Astrocyte (in vitro differentiated cells and primary cell): ENCODE measurements at regions not wholly inside any gene's neighbourhood (a gene's known extent, or its start where the extent isn't known, plus 50 kb on each side); places are given as distances from the start of the nearest gene placed in this dataset.

Experiments
- DNase-seq: peaks from one replicate; pipeline ENCODE4 v3.0.0-alpha.2; 2010; ENCODE audit warnings: low read depth
- FAIRE-seq: peaks from 2 replicates; lab custom pipeline; 2011; peaks lifted over from hg19 to GRCh38; lab: Jason Lieb, UNC
- H2AFZ ChIP-seq: 2 replicates; pipeline ENCODE4 v1.6.0; 2012; ENCODE audit warnings: low read depth, low read length, inconsistent platforms
- H3K27ac ChIP-seq: 2 replicates; pipeline ENCODE4 v1.5.1; 2011; ENCODE audit warnings: low read depth, low read length, inconsistent platforms
- H3K27me3 ChIP-seq: 2 replicates; pipeline ENCODE4 v1.6.0; 2011; ENCODE audit warnings: low read length, inconsistent platforms; ENCODE audit not compliant: insufficient read depth
- H3K36me3 ChIP-seq: 2 replicates; pipeline ENCODE4 v1.5.1; 2011; ENCODE audit warnings: low read length, inconsistent platforms; ENCODE audit not compliant: insufficient read depth
- H3K4me1 ChIP-seq: 2 replicates; pipeline ENCODE4 v1.5.1; 2011; ENCODE audit warnings: low read length, inconsistent platforms; ENCODE audit not compliant: insufficient read depth
- H3K4me2 ChIP-seq: 2 replicates; pipeline ENCODE4 v1.6.0; 2012; ENCODE audit warnings: low read length, inconsistent platforms
- H3K4me3 ChIP-seq: 2 replicates; pipeline ENCODE4 v1.5.1; 2011; ENCODE audit warnings: low read depth, mild to moderate bottlenecking, low read length, inconsistent platforms; ENCODE audit not compliant: insufficient read depth
- H3K79me2 ChIP-seq: 2 replicates; pipeline ENCODE4 v1.6.0; 2012; ENCODE audit warnings: mild to moderate bottlenecking, low read length, inconsistent platforms; ENCODE audit not compliant: insufficient read depth
- H3K9ac ChIP-seq: 2 replicates; pipeline ENCODE4 v1.6.0; 2012; ENCODE audit warnings: mild to moderate bottlenecking, low read length, inconsistent platforms
- H3K9me3 ChIP-seq: 2 replicates; pipeline ENCODE4 v1.5.1; 2012; ENCODE audit warnings: low read depth, mild to moderate bottlenecking, low read length, inconsistent platforms; ENCODE audit not compliant: insufficient read depth
- H4K20me1 ChIP-seq: 2 replicates; pipeline ENCODE4 v1.6.0; 2012; ENCODE audit warnings: low read length, inconsistent platforms; ENCODE audit not compliant: insufficient read depth
- H3K27ac Mint-ChIP-seq: one replicate; pipeline ENCODE4 v1.8.0; 2021; ENCODE audit warnings: mild to moderate bottlenecking, mixed read lengths; ENCODE audit not compliant: unreplicated experiment
- H3K27me3 Mint-ChIP-seq: one replicate; pipeline ENCODE4 v1.8.0; 2021; ENCODE audit warnings: low read depth, mixed read lengths; ENCODE audit not compliant: unreplicated experiment
- H3K36me3 Mint-ChIP-seq: one replicate; pipeline ENCODE4 v1.8.0; 2021; ENCODE audit warnings: low read depth, mixed read lengths; ENCODE audit not compliant: unreplicated experiment
- H3K4me1 Mint-ChIP-seq: one replicate; pipeline ENCODE4 v1.8.0; 2021; ENCODE audit warnings: low read depth, mixed read lengths; ENCODE audit not compliant: unreplicated experiment
- H3K4me3 Mint-ChIP-seq: one replicate; pipeline ENCODE4 v1.8.0; 2021; ENCODE audit warnings: mild to moderate bottlenecking, moderate library complexity, mixed read lengths; ENCODE audit not compliant: unreplicated experiment
- H3K9me3 Mint-ChIP-seq: one replicate; pipeline ENCODE4 v1.8.0; 2021; ENCODE audit warnings: mild to moderate bottlenecking, mixed read lengths; ENCODE audit not compliant: unreplicated experiment
- CTCF ChIP-seq: IDR thresholded peaks from 2 replicates; pipeline ENCODE4 v1.5.1; 2011; ENCODE audit warnings: low read depth, mild to moderate bottlenecking, inconsistent platforms, low read length, moderate library complexity; ENCODE audit not compliant: insufficient read depth
- EZH2 ChIP-seq: IDR thresholded peaks from 2 replicates; pipeline ENCODE4 v1.6.1; 2012; ENCODE audit warnings: mild to moderate bottlenecking, low read length, inconsistent platforms; ENCODE audit not compliant: insufficient read depth

GRCh38 chr1:115201598-115201997, 112.3 kb upstream of the TSPAN2 start:
- no peak for TF ChIP-seq CTCF
- TF ChIP-seq EZH2, result no peak
- no peak overlapping the region for H3K4me3 Mint-ChIP-seq
- peaks cover 5% of the 10 kb centered on the region for H3K27me3 Mint-ChIP-seq
- H3K9me3 Mint-ChIP-seq, result peaks cover 19% of the 10 kb centered on the region
- Histone ChIP-seq H3K36me3 (no peaks in the 10 kb centered on the region), H3K27me3 (no peaks in the 10 kb centered on the region), H4K20me1 (no peaks in the 10 kb centered on the region), H3K4me1 (peaks cover 4% of the 10 kb centered on the region), H3K4me3 (no peak overlapping the region), H3K27ac (no peak overlapping the region), H2AFZ (no peak overlapping the region), H3K79me2 (no peaks in the 10 kb centered on the region), H3K9ac (no peak overlapping the region), H3K4me2 (no peak overlapping the region), H3K9me3 (peaks cover 5% of the 10 kb centered on the region)
- peaks cover 8% of the 10 kb centered on the region for H3K4me1 Mint-ChIP-seq
- no peaks in the 10 kb centered on the region for H3K36me3 Mint-ChIP-seq
- FAIRE-seq, result no peak
- DNase-seq, result no peak
- no peak overlapping the region for H3K27ac Mint-ChIP-seq

GRCh38 chr1:115199416-115200132, 110.3 kb upstream of the TSPAN2 start:
- Histone ChIP-seq H3K9ac (no peak overlapping the region), H3K27ac (no peak overlapping the region), H4K20me1 (no peaks in the 10 kb centered on the region), H3K79me2 (no peaks in the 10 kb centered on the region), H3K9me3 (peaks cover 5% of the 10 kb centered on the region), H3K4me3 (no peak overlapping the region), H3K4me2 (no peak overlapping the region), H3K4me1 (peaks cover 4% of the 10 kb centered on the region), H3K36me3 (no peaks in the 10 kb centered on the region), H2AFZ (no peak overlapping the region), H3K27me3 (no peaks in the 10 kb centered on the region)
- H3K4me1 Mint-ChIP-seq, result peaks cover 8% of the 10 kb centered on the region
- peaks cover 16% of the 10 kb centered on the region for H3K9me3 Mint-ChIP-seq
- no peaks in the 10 kb centered on the region for H3K36me3 Mint-ChIP-seq
- TF ChIP-seq EZH2 (no peak), CTCF (no peak)
- FAIRE-seq (peak; percentile 68), DNase-seq (no peak)
- H3K27ac Mint-ChIP-seq, result no peak overlapping the region
- H3K27me3 Mint-ChIP-seq, result peaks cover 5% of the 10 kb centered on the region
- H3K4me3 Mint-ChIP-seq, result no peak overlapping the region

DNA sequence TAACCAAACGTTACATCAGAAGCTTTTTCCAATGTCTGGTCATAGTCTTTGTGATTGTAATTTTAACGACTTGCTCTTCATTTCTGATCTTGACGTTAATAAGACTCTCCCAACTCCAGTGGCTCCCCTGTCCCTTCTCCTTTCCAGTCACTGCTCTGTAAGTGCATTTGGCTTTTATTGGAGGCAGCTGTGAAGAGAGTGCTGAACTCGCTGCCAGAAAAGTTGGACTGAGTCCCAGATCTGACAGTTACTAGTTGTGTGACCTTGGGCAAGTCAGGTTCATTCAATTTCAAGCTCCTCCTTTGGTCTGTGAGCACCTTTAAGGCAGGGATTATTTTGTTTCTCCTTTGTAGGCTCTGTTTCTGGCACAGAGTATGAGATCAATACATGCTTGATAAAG, 109.6 kb upstream of the TSPAN2 start:
- H3K4me1 ChIP-seq, result peaks cover 4% of the 10 kb centered on the region
- no peaks in the 10 kb centered on the region for H4K20me1 ChIP-seq
- no peak overlapping the region for H3K4me3 ChIP-seq
- DNase-seq (no peak), FAIRE-seq (peak; percentile 39)
- no peak overlapping the region for H3K27ac Mint-ChIP-seq
- H3K9me3 Mint-ChIP-seq, result peaks cover 12% of the 10 kb centered on the region
- no peaks in the 10 kb centered on the region for H3K79me2 ChIP-seq
- peaks cover 10% of the 10 kb centered on the region for H3K27me3 Mint-ChIP-seq
- H3K4me1 Mint-ChIP-seq, result peaks cover 8% of the 10 kb centered on the region
- no peak overlapping the region for H3K27ac ChIP-seq
- H3K9me3 ChIP-seq, result peaks cover 3% of the 10 kb centered on the region
- TF ChIP-seq EZH2 (no peak), CTCF (no peak)
- no peaks in the 10 kb centered on the region for H3K27me3 ChIP-seq
- no peak overlapping the region for H2AFZ ChIP-seq
- H3K9ac ChIP-seq, result no peak overlapping the region
- no peaks in the 10 kb centered on the region for H3K36me3 ChIP-seq
- no peak overlapping the region for H3K4me3 Mint-ChIP-seq
- H3K4me2 ChIP-seq, result no peak overlapping the region
- H3K36me3 Mint-ChIP-seq, result no peaks in the 10 kb centered on the region
